T-helper 17 cell (primary cell): ENCODE measurements at regions not wholly inside any gene's neighbourhood (a gene's known extent, or its start where the extent isn't known, plus 50 kb on each side); places are given as distances from the start of the nearest gene placed in this dataset.
"Not testable (repeated sequence)": the region's sequence is repeated elsewhere in the genome, so short reads cannot be mapped to it uniquely, and the experiment has no call there.

Experiments used
- ATAC-seq: fragments of 150-1000 bp; cut with Tn5 transposase; 2 replicates; pipeline ENCODE4 v1.10.0; 2021; ENCODE audit warnings: mild to moderate bottlenecking, moderate library complexity
- DNase-seq, 3 donors: peaks; one replicate each; pipeline versions ENCODE4 v3.0.0 to v3.0.0-alpha.2; 2020 to 2021
- H3K9me3 ChIP-seq: one replicate; pipeline ENCODE4 v1.7.0; 2013; ENCODE audit warnings: low read length, mild to moderate bottlenecking; ENCODE audit not compliant: control insufficient read depth, poor library complexity, severe bottlenecking
- H3K27ac Mint-ChIP-seq: one replicate; pipeline ENCODE4 v1.8.0; 2022; ENCODE audit warnings: mild to moderate bottlenecking, moderate library complexity, mixed read lengths
- H3K27me3 Mint-ChIP-seq: one replicate; pipeline ENCODE4 v1.8.0; 2022; ENCODE audit warnings: mixed read lengths
- H3K36me3 Mint-ChIP-seq: one replicate; pipeline ENCODE4 v1.8.0; 2022; ENCODE audit warnings: low read depth, mixed read lengths
- H3K4me1 Mint-ChIP-seq: one replicate; pipeline ENCODE4 v1.8.0; 2022; ENCODE audit warnings: mild to moderate bottlenecking, mixed read lengths
- H3K4me3 Mint-ChIP-seq: one replicate; pipeline ENCODE4 v1.8.0; 2022; ENCODE audit warnings: mild to moderate bottlenecking, moderate library complexity, mixed read lengths

DNA sequence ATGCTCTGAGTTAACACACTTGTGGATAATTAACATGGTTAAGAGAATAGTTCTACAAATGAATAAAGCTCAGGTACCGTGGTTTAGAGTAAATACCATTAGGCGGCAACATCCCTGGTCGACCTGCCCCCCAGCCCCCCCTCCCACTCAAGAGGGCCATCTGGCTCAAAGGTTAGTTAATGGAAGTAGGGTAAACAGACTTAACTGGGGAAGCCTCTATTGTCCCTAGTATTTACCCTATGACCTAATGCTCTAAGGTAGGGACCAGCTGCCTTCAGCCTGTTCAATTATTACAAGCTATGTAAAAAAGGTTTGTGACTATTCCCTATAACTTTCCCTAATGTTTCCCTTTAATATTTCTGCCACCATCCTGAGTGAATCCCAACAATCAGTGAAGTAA, 711.4 kb upstream of the HS3ST5 start:
- not testable (repeated sequence) for ATAC-seq, H3K4me1 Mint-ChIP-seq, H3K9me3 ChIP-seq, H3K4me3 Mint-ChIP-seq, H3K36me3 Mint-ChIP-seq, H3K27ac Mint-ChIP-seq, DNase-seq, H3K27me3 Mint-ChIP-seq

DNA sequence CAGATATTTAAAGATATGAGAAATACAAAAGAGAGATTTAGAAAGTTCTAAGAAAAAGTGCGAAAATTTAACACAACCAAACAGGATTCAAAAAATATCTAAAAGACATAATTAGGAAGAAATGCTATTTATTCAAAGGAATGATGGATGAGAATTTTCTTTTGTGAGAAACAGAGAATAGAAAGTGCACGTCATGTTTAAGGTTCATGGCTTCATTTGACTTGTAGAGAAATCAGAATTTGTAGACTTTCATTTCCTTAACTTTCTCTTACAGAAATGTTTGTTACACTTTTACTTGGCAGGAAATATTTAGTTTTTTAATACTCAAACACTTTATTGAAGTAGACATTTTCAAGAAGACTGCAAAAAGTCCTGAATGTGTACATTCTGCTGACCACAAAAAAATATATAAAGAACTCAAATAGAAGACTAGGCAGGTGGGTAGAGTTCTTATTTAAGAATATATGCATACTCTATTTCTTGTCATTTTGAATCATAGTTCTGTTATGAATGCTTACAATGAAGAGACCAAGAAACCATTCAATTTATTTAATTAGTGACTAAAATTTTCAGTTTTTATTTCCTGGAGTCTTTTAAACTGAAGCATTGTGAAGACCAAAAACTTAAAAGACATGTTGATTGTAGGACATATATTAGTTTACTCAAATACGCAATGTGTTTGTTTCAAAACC, 710.5 kb upstream of the HS3ST5 start:
- no peak for DNase-seq
- Mint-ChIP-seq H3K27me3 (no peaks in the 10 kb centered on the region), H3K27ac (no peak overlapping the region), H3K36me3 (no peaks in the 10 kb centered on the region), H3K4me3 (no peak overlapping the region), H3K4me1 (no peaks in the 10 kb centered on the region)
- no peaks in the 10 kb centered on the region for H3K9me3 ChIP-seq
- ATAC-seq: no peak

DNA sequence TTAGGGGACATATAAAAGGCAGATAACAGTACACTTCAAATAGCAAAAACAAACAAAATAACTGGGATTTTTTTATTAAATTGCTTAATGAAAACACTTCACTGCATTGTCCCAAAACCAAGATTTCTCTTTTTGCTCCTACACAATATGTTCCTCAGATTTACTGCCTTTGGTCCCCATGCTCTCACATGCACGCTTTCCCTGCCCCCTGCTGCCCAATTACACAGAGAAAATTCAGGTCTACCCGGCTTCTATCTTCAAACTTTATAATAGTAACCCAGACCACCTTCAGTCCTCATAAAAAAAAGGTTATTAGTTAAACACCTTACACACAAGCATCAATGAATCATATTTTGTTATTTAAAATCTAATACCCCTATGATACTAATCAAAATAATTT, 673.8 kb upstream of the HS3ST5 start:
- H3K9me3 ChIP-seq: no peaks in the 10 kb centered on the region
- no peaks in the 10 kb centered on the region for H3K36me3 Mint-ChIP-seq
- no peak overlapping the region for H3K4me3 Mint-ChIP-seq
- H3K27ac Mint-ChIP-seq: no peak overlapping the region
- DNase-seq: no peak
- no peak for ATAC-seq
- no peaks in the 10 kb centered on the region for H3K27me3 Mint-ChIP-seq
- no peaks in the 10 kb centered on the region for H3K4me1 Mint-ChIP-seq

DNA sequence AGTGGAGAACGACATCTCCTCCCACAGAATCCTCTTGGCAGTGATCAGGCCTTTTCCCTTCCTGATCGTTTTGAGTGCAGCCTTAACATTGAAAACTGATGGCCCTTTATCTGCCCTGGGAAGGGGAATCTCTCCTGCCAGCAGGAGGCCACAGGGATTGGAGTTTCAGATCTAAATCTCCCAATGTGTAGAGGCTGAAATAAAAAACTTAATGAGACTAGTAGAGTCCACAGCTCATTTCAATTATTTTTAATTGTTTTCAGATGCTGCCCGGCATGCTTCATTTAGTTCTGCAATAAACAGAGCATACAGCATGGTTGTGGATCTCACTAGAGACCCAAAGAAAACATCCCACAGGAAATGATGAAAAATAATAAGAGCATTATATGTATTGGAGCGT, 662.2 kb upstream of the HS3ST5 start:
- Mint-ChIP-seq H3K4me3 (no peak overlapping the region), H3K36me3 (no peaks in the 10 kb centered on the region), H3K27me3 (no peaks in the 10 kb centered on the region), H3K27ac (no peak overlapping the region), H3K4me1 (no peaks in the 10 kb centered on the region)
- ATAC-seq (no peak), DNase-seq (no peak)
- no peaks in the 10 kb centered on the region for H3K9me3 ChIP-seq

DNA sequence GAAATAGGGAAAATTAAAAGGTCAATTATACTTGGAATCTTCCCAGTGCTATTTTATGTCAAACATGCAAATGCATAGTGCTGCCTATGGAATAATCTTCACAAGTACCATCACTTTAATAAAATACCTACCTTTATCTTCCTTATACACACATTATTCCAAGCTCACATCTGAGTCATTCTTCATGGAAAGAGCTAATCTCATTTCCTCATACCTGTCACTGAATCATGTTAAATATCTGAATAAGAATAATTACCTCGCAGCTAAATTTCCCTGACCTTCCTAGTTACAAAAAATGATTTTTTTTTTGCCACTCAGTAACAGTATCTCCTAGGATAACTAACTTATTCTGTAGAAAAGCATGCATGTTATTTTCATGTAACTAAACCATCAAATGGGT, 661.4 kb upstream of the HS3ST5 start:
- no peaks in the 10 kb centered on the region for H3K9me3 ChIP-seq
- H3K27me3 Mint-ChIP-seq: no peaks in the 10 kb centered on the region
- ATAC-seq (no peak), DNase-seq (no peak)
- H3K4me1 Mint-ChIP-seq: no peaks in the 10 kb centered on the region
- H3K36me3 Mint-ChIP-seq: no peaks in the 10 kb centered on the region
- H3K4me3 Mint-ChIP-seq: no peak overlapping the region
- no peak overlapping the region for H3K27ac Mint-ChIP-seq

DNA sequence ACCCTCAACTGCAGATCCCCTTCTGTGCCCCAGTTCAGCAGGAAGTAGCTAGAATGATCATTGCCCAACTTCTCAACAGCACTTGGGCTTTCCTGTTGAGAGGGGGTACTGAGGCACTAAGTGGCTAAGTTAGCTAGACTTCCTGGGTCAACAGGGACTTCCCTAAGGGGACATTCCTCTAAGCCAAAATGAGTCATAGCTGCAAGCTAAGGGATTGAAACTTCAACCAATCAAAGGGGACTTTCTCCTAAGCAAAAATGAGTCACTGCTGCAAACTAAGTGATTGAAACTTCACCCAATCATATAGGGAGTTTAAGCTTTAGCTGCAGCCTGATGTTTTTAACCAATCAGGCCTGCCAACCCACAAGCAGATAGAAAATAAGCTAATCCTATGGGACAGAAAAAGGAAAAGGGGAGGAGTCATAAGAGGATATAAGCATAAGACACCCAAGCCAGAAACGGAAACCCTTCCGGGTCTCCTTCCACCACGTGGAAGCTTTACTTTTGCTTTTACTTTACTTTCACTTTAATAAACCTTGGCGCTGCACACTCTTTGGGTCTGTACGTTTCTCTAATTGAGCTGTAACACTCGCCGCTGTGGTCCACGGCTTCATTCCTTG, 659.0 kb upstream of the HS3ST5 start:
- Mint-ChIP-seq H3K27me3 (no peaks in the 10 kb centered on the region), H3K4me1 (no peaks in the 10 kb centered on the region), H3K36me3 (no peaks in the 10 kb centered on the region), H3K27ac (no peak overlapping the region), H3K4me3 (no peak overlapping the region)
- DNase-seq (no peak), ATAC-seq (no peak)
- H3K9me3 ChIP-seq: no peaks in the 10 kb centered on the region

DNA sequence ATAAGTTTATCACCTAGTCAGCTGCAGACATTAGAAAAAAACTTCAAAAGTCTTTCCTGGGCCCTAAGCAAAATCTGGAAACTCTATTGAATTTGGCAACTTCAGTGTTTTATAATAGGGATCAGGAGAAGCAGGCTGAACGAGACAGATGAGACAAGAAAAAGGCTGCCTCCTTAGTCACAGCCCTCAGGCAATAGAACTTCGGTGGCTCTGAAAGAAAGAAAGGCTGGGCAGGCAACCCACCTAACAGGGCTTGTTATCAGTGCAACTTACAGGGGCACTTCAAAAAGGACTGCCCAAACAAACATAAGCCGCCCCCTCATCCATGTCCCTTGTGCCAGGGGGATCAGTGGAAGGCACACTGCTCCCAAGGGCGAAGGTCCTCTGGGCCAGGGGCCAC, 657.9 kb upstream of the HS3ST5 start:
- Mint-ChIP-seq H3K36me3 (no peaks in the 10 kb centered on the region), H3K27me3 (no peaks in the 10 kb centered on the region), H3K4me3 (no peak overlapping the region), H3K4me1 (no peaks in the 10 kb centered on the region), H3K27ac (no peak overlapping the region)
- no peaks in the 10 kb centered on the region for H3K9me3 ChIP-seq
- ATAC-seq (no peak), DNase-seq (no peak)

DNA sequence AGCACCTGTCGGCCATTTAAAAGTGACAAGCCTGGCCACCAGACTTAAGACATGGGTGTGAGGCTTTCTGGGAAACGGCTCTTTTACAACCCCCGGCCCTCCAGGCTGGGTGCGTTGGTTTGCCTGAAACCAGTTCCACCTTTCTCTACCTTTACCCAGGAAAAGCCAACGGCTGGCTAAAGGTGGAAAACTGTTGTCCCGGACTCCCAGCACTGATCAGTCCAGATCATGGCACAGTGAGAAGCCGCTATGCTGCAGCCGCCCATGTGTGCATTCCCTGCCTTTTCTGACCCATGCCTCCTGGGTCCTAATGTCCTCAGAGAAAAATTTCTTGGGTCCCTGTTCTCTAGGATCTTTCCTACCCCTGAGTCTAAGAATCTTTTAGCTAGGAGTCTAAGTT, 655.7 kb upstream of the HS3ST5 start:
- no peak overlapping the region for H3K27ac Mint-ChIP-seq
- no peak for DNase-seq
- no peak for ATAC-seq
- H3K9me3 ChIP-seq: no peaks in the 10 kb centered on the region
- no peaks in the 10 kb centered on the region for H3K36me3 Mint-ChIP-seq
- no peaks in the 10 kb centered on the region for H3K4me1 Mint-ChIP-seq
- no peaks in the 10 kb centered on the region for H3K27me3 Mint-ChIP-seq
- H3K4me3 Mint-ChIP-seq: no peak overlapping the region

DNA sequence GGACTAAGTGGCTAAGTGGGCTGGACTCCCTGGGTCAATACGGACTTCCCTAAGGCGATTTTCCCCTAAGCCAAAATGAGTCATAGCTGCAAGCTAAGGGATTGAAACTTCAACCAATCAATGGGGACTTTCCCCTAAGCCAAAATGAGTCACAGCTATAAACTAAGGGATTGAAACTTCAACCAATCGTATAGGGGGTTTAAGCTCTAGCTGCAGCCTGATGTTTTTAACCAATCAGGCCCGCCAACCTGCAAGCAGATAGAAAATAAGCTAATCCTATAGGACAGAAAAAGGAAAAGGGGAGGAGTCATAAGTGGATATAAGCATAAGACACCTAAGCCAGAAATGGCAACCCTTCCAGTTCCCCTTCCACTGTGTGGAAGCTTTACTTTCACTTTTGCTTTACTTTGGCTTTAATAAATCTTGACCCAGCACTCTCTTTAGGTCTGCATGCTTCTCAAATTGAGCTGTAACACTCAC, 655.0 kb upstream of the HS3ST5 start:
- Mint-ChIP-seq H3K27ac (no peak overlapping the region), H3K4me3 (no peak overlapping the region), H3K27me3 (no peaks in the 10 kb centered on the region), H3K36me3 (no peaks in the 10 kb centered on the region), H3K4me1 (no peaks in the 10 kb centered on the region)
- DNase-seq: no peak
- no peak for ATAC-seq
- no peaks in the 10 kb centered on the region for H3K9me3 ChIP-seq

DNA sequence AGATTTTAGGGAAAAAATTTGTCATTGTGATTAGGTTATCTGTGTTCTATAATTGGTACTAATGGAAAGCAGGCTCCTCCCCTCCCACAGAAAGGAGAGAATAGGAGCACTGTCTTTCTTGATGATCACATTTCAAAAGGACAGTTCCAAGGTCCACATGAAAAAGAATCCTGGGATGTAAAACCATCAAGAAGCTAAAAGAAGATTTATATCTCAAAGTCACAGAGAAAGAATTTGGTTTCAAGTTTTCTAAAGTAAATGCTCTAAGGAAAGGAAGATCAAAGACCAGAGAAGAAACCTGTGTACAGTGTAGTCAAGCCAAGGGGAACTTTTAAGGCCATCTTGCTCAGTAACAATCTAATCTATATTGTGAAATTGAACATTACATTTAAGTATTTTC, 652.7 kb upstream of the HS3ST5 start:
- Mint-ChIP-seq H3K4me3 (no peak overlapping the region), H3K4me1 (no peaks in the 10 kb centered on the region), H3K27ac (no peak overlapping the region), H3K27me3 (no peaks in the 10 kb centered on the region), H3K36me3 (no peaks in the 10 kb centered on the region)
- DNase-seq (no peak), ATAC-seq (no peak)
- H3K9me3 ChIP-seq: no peaks in the 10 kb centered on the region

DNA sequence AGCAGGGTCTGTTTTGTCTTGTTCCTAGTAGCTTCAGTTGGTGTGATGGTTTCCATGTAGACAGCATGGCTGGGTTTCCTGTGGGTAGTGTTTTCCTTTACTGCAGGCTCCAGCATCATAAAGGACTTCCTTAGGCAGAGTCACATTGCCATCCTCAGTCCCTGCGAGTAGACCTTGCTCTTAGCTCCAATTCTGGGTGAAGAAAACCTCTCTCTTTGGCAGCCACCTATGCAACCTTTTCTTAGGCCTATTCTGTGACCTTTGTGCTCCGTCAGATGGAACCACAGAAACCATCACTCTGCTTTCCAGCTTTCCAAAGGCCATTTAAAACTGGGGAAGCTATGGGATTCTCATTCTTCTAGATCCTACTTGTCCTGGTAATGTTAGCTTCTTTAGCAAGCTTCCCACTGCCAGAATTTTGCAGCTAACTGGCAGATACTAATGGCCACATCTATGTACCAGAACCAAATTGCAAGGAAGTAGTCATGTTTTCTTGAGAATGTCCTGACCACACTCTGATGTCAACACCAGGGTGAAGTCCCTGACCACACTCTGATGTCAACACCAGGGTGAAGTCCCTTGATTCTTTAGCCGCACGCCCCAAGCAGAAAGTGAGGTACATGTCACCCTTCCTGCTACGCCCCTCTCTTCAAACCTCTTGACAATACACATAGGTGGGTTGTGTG, 646.6 kb upstream of the HS3ST5 start:
- Mint-ChIP-seq H3K27me3 (no peaks in the 10 kb centered on the region), H3K4me3 (no peak overlapping the region), H3K4me1 (no peaks in the 10 kb centered on the region), H3K36me3 (no peaks in the 10 kb centered on the region), H3K27ac (peak overlapping the region; percentile 1)
- ATAC-seq (peak; percentile 93), DNase-seq (peak in 1 of 3 donors; percentile 8)
- no peaks in the 10 kb centered on the region for H3K9me3 ChIP-seq

DNA sequence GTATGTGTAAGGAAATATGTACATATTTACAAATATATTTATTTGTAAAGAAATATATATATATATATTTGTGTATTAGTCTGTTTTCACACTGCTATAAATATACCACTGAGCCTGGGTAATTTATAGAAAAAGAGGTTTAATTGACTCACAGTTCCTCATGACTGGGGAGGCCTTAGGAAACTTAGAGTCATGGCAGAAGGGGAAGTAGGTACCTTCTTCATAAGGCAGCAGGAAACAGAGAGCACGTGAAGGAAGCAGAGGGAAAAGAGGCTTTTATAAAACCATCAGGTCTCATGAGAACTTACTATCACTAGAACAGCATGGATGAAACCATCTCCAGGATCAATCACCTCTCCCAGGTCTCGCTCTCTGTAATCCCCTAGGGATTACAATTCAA, 644.5 kb upstream of the HS3ST5 start:
- no peak for DNase-seq
- no peak overlapping the region for H3K27ac Mint-ChIP-seq
- H3K36me3 Mint-ChIP-seq: no peaks in the 10 kb centered on the region

DNA sequence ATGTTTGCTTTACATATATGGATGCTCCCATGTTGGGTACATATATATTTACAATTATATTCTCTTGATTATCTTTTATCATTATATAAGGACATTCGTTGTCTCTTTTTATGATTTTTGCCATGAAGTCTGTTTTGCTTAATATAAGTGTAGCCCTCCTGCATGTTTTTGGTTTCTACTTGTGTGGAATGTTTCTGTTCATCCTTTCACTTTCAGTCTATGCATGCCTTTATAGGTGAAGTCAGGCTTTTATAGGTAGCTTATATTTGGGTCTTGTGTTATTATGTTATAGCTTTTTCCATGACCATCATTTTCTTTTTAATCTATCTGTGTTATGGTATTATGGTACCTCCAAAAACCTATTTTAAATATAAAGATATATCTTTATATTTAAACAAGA, 612.5 kb upstream of the HS3ST5 start:
- H3K9me3 ChIP-seq: no peaks in the 10 kb centered on the region
- no peaks in the 10 kb centered on the region for H3K36me3 Mint-ChIP-seq
- H3K27me3 Mint-ChIP-seq: no peaks in the 10 kb centered on the region
- no peak for DNase-seq
- H3K27ac Mint-ChIP-seq: no peak overlapping the region
- no peak for ATAC-seq
- H3K4me3 Mint-ChIP-seq: no peak overlapping the region
- H3K4me1 Mint-ChIP-seq: no peaks in the 10 kb centered on the region

More for the DNA sequence above, 644.5 kb upstream of the HS3ST5 start:
- Mint-ChIP-seq H3K4me3 (no peak overlapping the region), H3K4me1 (no peaks in the 10 kb centered on the region), H3K27me3 (no peaks in the 10 kb centered on the region)
- no peaks in the 10 kb centered on the region for H3K9me3 ChIP-seq
- no peak for ATAC-seq

DNA sequence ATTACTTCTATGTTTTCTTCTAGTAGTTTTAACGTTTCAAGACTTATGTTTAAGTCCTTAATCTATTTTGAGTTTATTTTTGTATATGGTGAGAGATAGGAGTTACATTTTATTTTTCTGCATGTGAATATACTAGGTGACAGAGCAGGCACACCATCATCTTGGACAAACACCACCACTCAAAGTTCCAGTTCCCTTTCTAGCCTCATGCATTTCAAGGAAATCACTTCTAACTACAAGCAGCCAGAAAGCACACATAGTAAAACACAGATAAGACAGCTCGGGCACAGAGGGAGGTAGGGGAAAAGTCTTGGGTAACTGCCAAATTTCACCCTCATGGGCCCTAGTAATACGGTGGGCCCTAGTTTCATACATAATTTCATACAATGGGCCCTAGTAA, 609.4 kb upstream of the HS3ST5 start:
- Mint-ChIP-seq H3K36me3 (no peaks in the 10 kb centered on the region), H3K27ac (no peak overlapping the region), H3K27me3 (no peaks in the 10 kb centered on the region), H3K4me1 (no peaks in the 10 kb centered on the region), H3K4me3 (no peak overlapping the region)
- DNase-seq (no peak), ATAC-seq (no peak)
- H3K9me3 ChIP-seq: no peaks in the 10 kb centered on the region
